Gastroesophageal sphincter (tissue), 3 donors: ENCODE measurements at regions not wholly inside any gene's neighbourhood (a gene's known extent, or its start where the extent isn't known, plus 50 kb on each side); places are given as distances from the start of the nearest gene placed in this dataset.

ENCODE experiments used
- POLR2A ChIP-seq, 2 donors: fragments of 450-650 bp; IDR thresholded peaks; one replicate each; pipeline ENCODE4 v1.6.1; 2017; ENCODE audit warnings: antibody characterized with exemption in 2 of 2, mild to moderate bottlenecking in 2 of 2, moderate library complexity in 1 of 2
- TF ChIP-seq, protein P1 (sequence below), 4 experiments: fragments of 200-600 bp in 2 of 4; fragments of 450-650 bp in 2 of 4; sonication (generic) in 1 of 4; IDR thresholded peaks; one replicate each; pipeline ENCODE4 v1.5.1; 2017 to 2019; ENCODE audit warnings: antibody characterized with exemption in 4 of 4, mild to moderate bottlenecking in 2 of 4, moderate library complexity in 2 of 4

DNA sequence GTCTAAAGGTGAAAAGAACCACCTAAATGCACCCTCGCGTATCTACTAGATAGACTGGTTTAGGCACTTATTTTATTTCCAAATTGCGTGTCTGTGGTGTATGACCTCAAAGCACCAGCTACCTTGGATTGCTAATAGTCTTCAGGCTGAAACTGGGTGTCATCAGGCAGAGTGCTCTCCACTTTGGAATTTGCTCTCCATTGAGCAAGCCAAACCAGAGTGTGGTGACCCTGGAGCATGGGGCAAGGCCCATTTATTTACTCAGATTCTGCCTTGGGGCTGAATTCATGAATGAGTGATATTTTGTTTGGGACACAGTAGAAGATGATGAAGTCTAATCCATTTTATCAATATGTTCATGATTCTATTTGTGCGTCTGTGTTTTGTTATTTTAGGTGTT, 812.8 kb upstream of the SLC35B3 start:
- TF ChIP-seq, protein P1, sequence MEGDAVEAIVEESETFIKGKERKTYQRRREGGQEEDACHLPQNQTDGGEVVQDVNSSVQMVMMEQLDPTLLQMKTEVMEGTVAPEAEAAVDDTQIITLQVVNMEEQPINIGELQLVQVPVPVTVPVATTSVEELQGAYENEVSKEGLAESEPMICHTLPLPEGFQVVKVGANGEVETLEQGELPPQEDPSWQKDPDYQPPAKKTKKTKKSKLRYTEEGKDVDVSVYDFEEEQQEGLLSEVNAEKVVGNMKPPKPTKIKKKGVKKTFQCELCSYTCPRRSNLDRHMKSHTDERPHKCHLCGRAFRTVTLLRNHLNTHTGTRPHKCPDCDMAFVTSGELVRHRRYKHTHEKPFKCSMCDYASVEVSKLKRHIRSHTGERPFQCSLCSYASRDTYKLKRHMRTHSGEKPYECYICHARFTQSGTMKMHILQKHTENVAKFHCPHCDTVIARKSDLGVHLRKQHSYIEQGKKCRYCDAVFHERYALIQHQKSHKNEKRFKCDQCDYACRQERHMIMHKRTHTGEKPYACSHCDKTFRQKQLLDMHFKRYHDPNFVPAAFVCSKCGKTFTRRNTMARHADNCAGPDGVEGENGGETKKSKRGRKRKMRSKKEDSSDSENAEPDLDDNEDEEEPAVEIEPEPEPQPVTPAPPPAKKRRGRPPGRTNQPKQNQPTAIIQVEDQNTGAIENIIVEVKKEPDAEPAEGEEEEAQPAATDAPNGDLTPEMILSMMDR (IDR thresholded peaks at IDR 0.05): no peak
- TF ChIP-seq POLR2A (IDR thresholded peaks at IDR 0.05): no peak
